ENCODE measurements at regions not wholly inside any gene's neighbourhood (a gene's known extent, or its start where the extent isn't known, plus 50 kb on each side); places are given as distances from the start of the nearest gene placed in this dataset.

DNA sequence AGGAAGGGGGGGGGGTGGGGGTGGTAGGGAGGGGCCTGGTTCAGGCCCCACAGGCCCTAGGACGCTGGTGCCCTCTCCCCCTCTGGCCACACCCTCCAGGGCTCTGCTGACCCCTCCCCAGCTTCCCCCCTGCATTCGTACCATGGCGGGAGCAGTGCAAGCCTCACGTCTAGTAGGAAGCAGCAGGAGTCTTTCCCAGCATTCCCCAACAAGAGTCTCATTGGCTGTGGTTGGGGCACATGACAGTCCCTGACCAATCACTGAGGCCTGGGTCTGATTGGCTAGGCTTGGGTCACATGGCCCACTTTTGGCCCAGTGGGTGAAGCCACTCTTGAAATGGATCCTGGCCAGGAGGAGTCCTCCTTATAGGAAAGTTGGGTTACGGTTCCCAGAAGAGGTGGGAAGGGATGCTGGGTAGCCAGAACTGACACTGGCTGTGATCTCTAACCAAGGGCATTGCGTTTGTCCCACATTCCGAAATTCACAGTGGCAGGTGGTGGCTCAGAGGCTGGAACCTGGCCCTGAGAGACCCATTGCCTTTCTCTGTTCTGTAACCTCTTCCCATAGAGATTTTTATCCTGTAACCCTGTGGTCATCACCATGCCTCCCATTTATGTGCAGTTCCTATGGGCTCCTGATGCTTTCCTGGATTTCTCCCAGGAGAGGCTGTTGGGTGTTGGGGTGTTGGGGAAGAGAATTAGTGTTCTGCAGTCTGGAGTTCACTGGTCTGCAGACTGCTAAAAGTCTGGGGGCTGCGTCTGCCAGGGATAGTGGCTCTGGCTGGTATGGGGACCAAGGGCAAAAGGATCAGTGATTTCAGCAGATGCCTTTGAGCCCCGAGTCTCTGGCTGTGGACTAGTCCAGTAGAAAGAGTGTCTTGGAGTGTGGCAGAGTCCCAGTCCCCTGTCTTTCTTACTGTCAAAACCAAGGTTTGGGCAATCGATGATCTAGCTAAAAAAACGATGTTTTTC lies 58.9 kb upstream of the MYEOV start:
- H3K79me2 ChIP-seq (ENCODE audit: insufficient read depth, low read length), result no peaks in the 10 kb centered on the region
- H4K20me1 ChIP-seq (ENCODE audit: insufficient read depth), result no peaks in the 10 kb centered on the region
- H3K9me2 ChIP-seq (ENCODE audit: insufficient read depth), result no peaks in the 10 kb centered on the region
- CTCF ChIA-PET, result no interaction called here
- no peak; the same call in 1 of the 2 replicates for ATAC-seq
- RAD21 ChIA-PET (ENCODE audit: low non-redundant PET in 1 of 2, low total read pairs in 2 of 2, uncharacterized antibody in 2 of 2, unreplicated experiment in 2 of 2), result no interaction called here
- no peaks in the 10 kb centered on the region for H3K27me3 ChIP-seq (ENCODE audit: insufficient read depth, low read length)
- TF ChIP-seq, protein P1, sequence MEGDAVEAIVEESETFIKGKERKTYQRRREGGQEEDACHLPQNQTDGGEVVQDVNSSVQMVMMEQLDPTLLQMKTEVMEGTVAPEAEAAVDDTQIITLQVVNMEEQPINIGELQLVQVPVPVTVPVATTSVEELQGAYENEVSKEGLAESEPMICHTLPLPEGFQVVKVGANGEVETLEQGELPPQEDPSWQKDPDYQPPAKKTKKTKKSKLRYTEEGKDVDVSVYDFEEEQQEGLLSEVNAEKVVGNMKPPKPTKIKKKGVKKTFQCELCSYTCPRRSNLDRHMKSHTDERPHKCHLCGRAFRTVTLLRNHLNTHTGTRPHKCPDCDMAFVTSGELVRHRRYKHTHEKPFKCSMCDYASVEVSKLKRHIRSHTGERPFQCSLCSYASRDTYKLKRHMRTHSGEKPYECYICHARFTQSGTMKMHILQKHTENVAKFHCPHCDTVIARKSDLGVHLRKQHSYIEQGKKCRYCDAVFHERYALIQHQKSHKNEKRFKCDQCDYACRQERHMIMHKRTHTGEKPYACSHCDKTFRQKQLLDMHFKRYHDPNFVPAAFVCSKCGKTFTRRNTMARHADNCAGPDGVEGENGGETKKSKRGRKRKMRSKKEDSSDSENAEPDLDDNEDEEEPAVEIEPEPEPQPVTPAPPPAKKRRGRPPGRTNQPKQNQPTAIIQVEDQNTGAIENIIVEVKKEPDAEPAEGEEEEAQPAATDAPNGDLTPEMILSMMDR (IDR thresholded peaks at IDR 0.05 in 2 of 3, conservative IDR thresholded peaks at IDR 0.05 in 1 of 3; ENCODE audit: borderline replicate concordance in 1 of 3, insufficient read depth in 1 of 3, low read depth in 2 of 3, low read length in 2 of 3), result no peak
- H3K9me3 ChIP-seq (ENCODE audit: control insufficient read depth in 1 of 2, insufficient read depth in 1 of 2, low read depth in 1 of 2, low read length in 2 of 2), result no peaks in the 10 kb centered on the region
- intact Hi-C loops (cut with micrococcal nuclease), result no loop called here
- POLR2A ChIA-PET, result no interaction called here
- no peak overlapping the region for H3K4me2 ChIP-seq (ENCODE audit: low read length)
- H3K4me3 ChIP-seq (replicated peaks in 1 of 2; ENCODE audit: low read depth in 1 of 2, low read length in 2 of 2), result no peak overlapping the region
- no peak overlapping the region for H3K27ac ChIP-seq (ENCODE audit: low read depth, low read length)
- H2AFZ ChIP-seq (ENCODE audit: low read depth, low read length, poor library complexity, severe bottlenecking), result no peak overlapping the region
- no peak for DNase-seq (ENCODE audit: low read depth, low spot score)
- no peaks in the 10 kb centered on the region for H3K36me3 ChIP-seq (ENCODE audit: control insufficient read depth in 1 of 2, insufficient read depth in 2 of 2, low read length in 2 of 2)
- no peaks in the 10 kb centered on the region for H3K4me1 ChIP-seq (ENCODE audit: control insufficient read depth in 1 of 2, insufficient read depth in 2 of 2, low read length in 2 of 2)
- BruUV-seq (replicated peaks), result no TSS peak
- no peak overlapping the region for H3K9ac ChIP-seq (ENCODE audit: low read length)

DNA sequence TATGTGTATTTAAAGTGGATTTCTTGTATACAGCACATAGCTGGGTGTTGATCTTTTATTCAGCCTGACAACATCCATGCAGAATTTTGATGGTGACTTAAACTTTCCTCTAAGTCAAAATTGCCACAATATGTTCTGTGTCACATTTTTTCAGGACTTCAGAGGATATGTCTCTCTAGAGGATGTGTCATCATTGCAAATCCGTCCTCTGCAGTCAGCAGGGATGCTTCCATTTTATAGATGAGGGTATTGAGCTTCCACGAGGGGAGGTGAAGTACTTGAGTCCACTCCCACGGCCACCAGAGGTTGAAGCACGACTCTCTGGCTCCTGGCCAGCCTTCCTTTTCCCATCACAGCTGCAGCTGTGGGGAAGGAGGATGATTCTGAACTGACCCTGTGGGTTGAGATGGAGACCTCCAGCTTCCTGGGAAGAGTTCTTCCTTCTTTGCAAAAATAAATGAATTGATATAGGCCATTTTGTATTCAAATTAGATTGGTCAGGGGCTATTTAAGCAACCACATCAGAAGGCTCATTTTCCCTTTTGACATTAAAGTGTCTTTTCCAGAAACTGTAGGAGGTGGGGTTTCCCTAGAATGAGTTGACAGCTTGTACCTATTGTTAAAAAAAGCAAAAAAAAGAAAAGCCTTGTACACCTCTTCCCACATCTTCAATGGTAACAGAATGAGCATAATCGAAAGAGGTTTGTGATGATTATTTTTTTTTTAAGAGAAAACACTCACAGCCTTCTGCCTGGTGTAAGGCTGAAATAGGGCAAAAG lies 55.2 kb upstream of the MYEOV start:
- DNase-seq (ENCODE audit: low read depth, low spot score), result no peak
- intact Hi-C loops (cut with micrococcal nuclease), result no loop called here
- Histone ChIP-seq H3K9me3 (ENCODE audit: control insufficient read depth in 1 of 2, insufficient read depth in 1 of 2, low read depth in 1 of 2, low read length in 2 of 2) (no peaks in the 10 kb centered on the region), H3K79me2 (ENCODE audit: insufficient read depth, low read length) (no peaks in the 10 kb centered on the region), H3K9me2 (ENCODE audit: insufficient read depth) (no peaks in the 10 kb centered on the region), H2AFZ (ENCODE audit: low read depth, low read length, poor library complexity, severe bottlenecking) (no peak overlapping the region), H3K36me3 (ENCODE audit: control insufficient read depth in 1 of 2, insufficient read depth in 2 of 2, low read length in 2 of 2) (no peaks in the 10 kb centered on the region), H3K4me3 (replicated peaks in 1 of 2; ENCODE audit: low read depth in 1 of 2, low read length in 2 of 2) (no peak overlapping the region), H3K27me3 (ENCODE audit: insufficient read depth, low read length) (no peaks in the 10 kb centered on the region), H4K20me1 (ENCODE audit: insufficient read depth) (no peaks in the 10 kb centered on the region), H3K4me2 (ENCODE audit: low read length) (no peak overlapping the region), H3K9ac (ENCODE audit: low read length) (no peak overlapping the region), H3K27ac (ENCODE audit: low read depth, low read length) (no peak overlapping the region), H3K4me1 (ENCODE audit: control insufficient read depth in 1 of 2, insufficient read depth in 2 of 2, low read length in 2 of 2) (peaks cover 0 to 8% of the 10 kb centered on the region in 2 experiments; a peak in 1 of 4 replicates)
- ChIA-PET RAD21 (ENCODE audit: low non-redundant PET in 1 of 2, low total read pairs in 2 of 2, uncharacterized antibody in 2 of 2, unreplicated experiment in 2 of 2) (no interaction called here), POLR2A (no interaction called here), CTCF (interaction anchor here (1.5 kb wide), 1 partner anchor 138 kb away, joined by 5 read pairs; no protein-coding TSS in a partner anchor)
- no TSS peak for BruUV-seq (replicated peaks)
- ATAC-seq, result no peak
- no peak for TF ChIP-seq RAD21 (IDR thresholded peaks at IDR 0.05; ENCODE audit: low read depth)
- no peak for TF ChIP-seq CEBPB (IDR thresholded peaks at IDR 0.05; ENCODE audit: low read depth)
- TF ChIP-seq ZNF274 (IDR thresholded peaks at IDR 0.05; ENCODE audit: low read depth, low read length), result no peak
- TF ChIP-seq POLR2A (IDR thresholded peaks at IDR 0.05; ENCODE audit: borderline replicate concordance, extremely low read depth, insufficient read depth, insufficient read length), result no peak
- TF ChIP-seq, protein P2, sequence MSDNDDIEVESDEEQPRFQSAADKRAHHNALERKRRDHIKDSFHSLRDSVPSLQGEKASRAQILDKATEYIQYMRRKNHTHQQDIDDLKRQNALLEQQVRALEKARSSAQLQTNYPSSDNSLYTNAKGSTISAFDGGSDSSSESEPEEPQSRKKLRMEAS (IDR thresholded peaks at IDR 0.05), result no peak
- TF ChIP-seq EZH2 (IDR thresholded peaks at IDR 0.05), result no peak
- no peak for TF ChIP-seq ELF1 (IDR thresholded peaks at IDR 0.05; ENCODE audit: borderline replicate concordance, low read depth)
- TF ChIP-seq, protein P1 (IDR thresholded peaks at IDR 0.05 in 2 of 3, conservative IDR thresholded peaks at IDR 0.05 in 1 of 3; ENCODE audit: borderline replicate concordance in 1 of 3, insufficient read depth in 1 of 3, low read depth in 2 of 3, low read length in 2 of 3), result no peak
- no peak for TF ChIP-seq EZH2phosphoT487 (IDR thresholded peaks at IDR 0.05; ENCODE audit: borderline replicate concordance)
- TF ChIP-seq YY1 (IDR thresholded peaks at IDR 0.05; ENCODE audit: extremely low read depth, insufficient replicate concordance, low read depth, low read length), result no peak
